NCI-H2081 (cell line): ENCODE measurements at regions not wholly inside any gene's neighbourhood (a gene's known extent, or its start where the extent isn't known, plus 50 kb on each side); places are given as distances from the start of the nearest gene placed in this dataset.

Experiments used
- DNase-seq, 2 experiments: peaks; one replicate each; lab custom pipeline; 2025; lab: John Stamatoyannopoulos, UW

- DNase-seq: no peak
Observed at GRCh38 chr5:77844623-77845323, 68.6 kb upstream of the TBCA start.

DNA sequence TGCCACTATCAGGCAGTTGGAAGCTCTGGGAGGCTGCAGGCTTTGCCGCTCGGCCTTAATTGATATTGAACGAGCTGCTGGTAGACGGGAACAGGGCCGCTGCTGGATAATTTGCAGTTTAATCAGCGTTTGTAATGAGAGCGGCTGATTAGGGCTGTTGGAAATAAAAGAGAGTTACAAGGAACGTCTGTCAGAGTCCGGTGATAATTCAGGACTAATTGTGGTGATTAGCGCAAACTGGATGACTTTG lies 68.2 kb upstream of the TBCA start:
- no peak for DNase-seq

DNA sequence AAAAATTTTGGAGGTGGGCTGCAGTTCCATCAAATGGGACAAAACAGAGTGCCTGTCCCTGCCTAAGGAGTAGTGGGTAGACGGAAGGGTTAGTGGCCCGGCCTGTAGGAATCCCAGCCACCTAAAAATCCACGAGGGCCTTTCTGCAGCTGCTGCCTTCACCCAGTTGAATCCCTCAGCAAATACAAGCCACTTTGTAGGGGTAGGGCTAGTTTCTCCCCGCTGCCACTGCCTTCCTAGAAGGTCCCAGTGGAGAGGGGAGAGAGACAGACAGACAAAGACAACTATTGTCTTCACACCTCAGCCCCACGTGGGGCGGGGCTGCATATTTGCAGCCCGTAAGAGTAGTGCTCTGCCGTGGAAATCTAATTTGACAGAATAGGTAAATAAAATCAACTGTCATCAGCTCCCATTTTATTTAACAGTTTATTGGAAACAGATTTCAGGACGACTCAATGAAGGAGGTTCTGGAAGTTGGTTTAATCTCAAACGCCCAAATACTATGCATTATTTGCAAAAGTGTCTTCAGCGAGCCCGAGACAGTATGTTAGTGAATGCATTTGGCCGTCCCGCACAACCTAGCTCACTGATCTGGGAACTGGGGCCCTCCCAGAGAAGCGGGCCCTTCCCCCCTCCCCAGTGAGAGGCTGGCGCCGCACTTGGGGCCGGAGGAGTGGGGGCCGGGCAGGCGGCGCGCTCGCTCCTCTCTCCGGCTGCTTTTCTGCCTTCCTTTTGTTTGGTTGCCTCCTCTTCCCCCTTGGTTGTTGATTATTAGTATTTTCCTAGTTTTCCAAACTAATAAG lies 67.6 kb upstream of the TBCA start:
- DNase-seq: no peak

DNA sequence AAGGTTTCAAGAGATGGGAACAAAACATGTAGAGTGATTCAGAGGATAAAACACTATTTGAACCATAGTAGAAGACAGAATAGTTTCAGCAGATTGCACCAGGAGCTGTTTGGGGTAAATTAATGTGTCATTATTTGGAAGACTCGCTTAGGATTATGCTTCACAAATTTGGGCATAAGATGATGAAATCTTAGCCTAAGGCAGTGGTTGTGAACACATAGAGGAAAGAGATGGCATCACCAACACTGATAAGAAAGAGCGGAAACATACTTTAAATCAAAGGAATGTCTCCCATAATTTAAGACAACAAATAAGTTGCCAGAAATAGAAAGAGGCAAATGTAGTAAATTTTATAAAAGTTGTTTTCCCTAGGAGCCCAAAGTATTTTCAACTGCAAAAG lies 66.1 kb upstream of the TBCA start:
- DNase-seq: no peak

DNA sequence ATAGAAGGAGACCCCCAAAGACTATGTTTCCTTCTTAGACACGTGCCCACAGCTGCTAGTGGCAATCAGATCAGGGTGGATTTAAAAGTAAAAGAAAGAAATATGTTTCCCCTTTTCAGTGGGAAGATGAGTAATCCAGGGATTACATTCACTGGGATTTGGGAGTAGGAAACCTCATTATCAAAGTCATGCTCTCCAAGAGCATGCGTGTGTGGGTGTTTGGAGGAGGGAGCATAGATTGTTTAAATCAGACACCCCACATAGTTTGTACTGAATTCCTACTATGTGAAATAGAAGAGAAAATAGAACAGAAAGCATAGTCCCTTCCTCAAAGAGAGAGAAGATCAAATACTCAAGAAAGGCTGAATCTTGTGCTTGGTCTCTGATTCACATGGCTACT lies 65.5 kb upstream of the TBCA start:
- DNase-seq: no peak

DNA sequence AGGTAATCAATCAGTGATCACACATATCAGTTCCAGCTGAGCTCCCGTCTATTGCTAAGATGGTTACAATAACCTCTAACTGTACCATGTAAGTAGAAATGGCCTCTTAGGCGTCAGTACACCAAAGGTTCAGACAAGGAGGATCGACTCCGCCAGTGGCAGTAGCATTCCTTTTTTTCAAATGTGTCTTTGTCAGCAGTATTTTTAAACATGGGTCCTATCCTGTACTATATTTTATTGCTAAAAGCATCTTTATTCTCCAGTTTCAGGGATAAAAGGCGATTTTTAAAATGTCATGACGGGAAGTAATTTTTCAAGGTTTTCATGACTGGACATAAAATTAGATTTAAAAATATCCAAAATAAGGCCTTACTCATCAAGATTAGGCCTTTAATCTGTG lies 64.8 kb upstream of the TBCA start:
- no peak for DNase-seq

DNA sequence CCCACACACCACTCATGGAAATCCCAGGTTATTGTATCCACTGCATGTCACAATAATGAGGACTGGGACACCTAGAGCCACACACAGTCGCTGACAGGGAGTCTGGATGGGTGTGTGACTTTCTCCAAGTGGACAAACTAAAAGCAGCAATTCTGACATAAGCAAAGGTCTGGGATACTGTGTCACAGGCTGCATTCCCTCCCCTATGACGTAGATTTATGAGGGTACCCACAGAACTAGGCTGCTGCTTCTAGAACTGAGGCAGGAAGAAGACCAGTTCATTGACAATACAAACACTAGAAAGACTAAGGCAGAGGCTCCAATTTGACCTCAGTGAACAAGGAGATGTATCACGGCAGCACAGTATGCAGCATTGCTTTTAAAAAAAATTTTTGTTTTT lies 63.6 kb upstream of the TBCA start:
- DNase-seq: no peak

GRCh38 chr5:77832938-77833337 lies 56.8 kb upstream of the TBCA start:
- no peak for DNase-seq

DNA sequence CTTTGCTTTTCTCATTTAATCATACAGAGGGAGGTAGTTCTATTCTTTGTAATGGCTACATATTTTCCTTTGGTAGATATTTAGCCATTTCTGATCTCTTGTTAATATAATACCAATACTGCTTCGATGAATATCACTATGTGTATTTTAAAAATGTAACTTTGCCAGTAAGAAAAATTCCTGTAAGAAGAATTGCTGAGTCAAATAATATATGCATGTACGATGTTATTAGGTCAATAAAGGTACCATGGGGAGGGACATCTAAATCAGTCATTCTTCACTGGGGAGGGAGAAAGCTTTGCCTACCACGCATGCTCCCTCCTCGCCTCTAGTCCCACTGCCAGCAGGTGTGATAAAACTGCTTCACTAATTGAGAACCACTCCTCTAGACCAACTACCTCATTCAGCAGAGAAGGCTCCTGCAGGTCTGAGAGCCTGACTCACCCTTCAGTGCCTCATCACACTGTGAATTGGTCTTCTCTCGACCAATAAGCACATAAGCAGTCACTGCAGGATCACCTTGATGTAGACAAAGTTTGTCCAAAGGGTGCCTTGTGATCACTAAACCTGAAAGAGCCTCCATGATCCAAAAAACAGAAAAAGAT lies 56.1 kb upstream of the TBCA start:
- no peak for DNase-seq

GRCh38 chr5:77828445-77828844 lies 52.3 kb upstream of the TBCA start:
- DNase-seq: no peak
